Neural cell (in vitro differentiated cells): ENCODE measurements at regions not wholly inside any gene's neighbourhood (a gene's known extent, or its start where the extent isn't known, plus 50 kb on each side); places are given as distances from the start of the nearest gene placed in this dataset.

ENCODE experiments used
- CTCF ChIP-seq: fragments of 450-650 bp; IDR thresholded peaks from 2 replicates; pipeline ENCODE4 v1.5.1; 2014; ENCODE audit warnings: antibody characterized with exemption, mild to moderate bottlenecking, moderate library complexity; ENCODE audit not compliant: poor library complexity, severe bottlenecking
- EP300 ChIP-seq: fragments of 450-650 bp; conservative IDR thresholded peaks from 2 replicates; pipeline ENCODE4 v1.6.1; 2014; ENCODE audit warnings: antibody characterized with exemption, mild to moderate bottlenecking, moderate library complexity; ENCODE audit not compliant: poor library complexity, severe bottlenecking
- POLR2AphosphoS5 ChIP-seq: IDR thresholded peaks from 2 replicates; pipeline ENCODE4 v1.6.1; 2012
- RAD21 ChIP-seq: fragments of 450-650 bp; conservative IDR thresholded peaks from 2 replicates; pipeline ENCODE4 v1.6.1; 2014; ENCODE audit warnings: antibody characterized with exemption, mild to moderate bottlenecking, moderate library complexity
- SMC3 ChIP-seq: fragments of 450-650 bp; conservative IDR thresholded peaks from 2 replicates; pipeline ENCODE4 v1.6.1; 2014; ENCODE audit warnings: antibody characterized with exemption, mild to moderate bottlenecking, moderate library complexity; ENCODE audit not compliant: poor library complexity

- TF ChIP-seq CTCF (peak; percentile 36), POLR2AphosphoS5 (no peak), SMC3 (peak; percentile 16), RAD21 (peak; percentile 32), EP300 (no peak)
Observed at GRCh38 chr9:764105-764524, 77.4 kb upstream of the DMRT1 start.
